ENCODE measurements at regions not wholly inside any gene's neighbourhood (a gene's known extent, or its start where the extent isn't known, plus 50 kb on each side); places are given as distances from the start of the nearest gene placed in this dataset.
"Not testable (repeated sequence)": the region's sequence is repeated elsewhere in the genome, so short reads cannot be mapped to it uniquely, and the experiment has no call there.

DNA sequence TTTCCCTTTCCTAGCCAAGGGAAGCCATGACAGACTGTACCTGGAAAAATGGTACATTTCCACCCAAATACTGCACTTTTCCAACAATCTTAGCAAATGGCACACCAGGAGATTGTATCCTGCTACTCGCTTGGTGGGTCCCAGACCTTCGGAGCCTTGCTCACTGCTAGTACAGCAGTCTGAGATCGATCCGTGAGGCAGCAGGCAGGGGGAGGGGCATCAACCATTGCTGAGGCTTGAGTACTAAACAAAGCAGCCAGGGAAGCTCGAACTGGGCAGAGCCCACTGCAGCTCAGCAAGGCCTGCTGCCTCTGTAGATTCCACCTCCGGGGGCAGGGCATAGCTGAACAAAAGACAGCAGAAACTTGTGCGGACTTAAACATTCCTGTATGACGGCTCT lies 218.8 kb downstream of the LRIG3 start:
- DNase-seq (ENCODE audit: low spot score) (no peak), FAIRE-seq (no peak)

DNA sequence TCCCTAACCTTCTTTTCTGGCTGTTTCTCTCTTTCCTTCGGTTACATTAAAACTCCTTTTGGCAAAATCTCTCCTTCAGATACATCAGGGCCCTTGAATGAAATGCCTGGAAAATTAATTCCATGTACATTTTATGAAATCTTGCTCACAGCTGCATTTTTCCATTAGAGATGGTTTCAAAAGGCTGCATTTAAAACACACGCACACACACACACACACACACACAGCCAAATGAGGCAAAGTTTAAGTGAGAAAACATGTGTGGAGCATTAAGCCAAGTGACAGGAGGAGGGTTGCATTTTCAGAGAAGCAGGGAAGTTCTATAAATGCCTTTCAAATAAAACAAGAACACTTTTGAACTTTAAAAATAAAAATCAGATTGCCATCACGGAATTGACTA lies 216.4 kb downstream of the LRIG3 start:
- FAIRE-seq = no peak

DNA sequence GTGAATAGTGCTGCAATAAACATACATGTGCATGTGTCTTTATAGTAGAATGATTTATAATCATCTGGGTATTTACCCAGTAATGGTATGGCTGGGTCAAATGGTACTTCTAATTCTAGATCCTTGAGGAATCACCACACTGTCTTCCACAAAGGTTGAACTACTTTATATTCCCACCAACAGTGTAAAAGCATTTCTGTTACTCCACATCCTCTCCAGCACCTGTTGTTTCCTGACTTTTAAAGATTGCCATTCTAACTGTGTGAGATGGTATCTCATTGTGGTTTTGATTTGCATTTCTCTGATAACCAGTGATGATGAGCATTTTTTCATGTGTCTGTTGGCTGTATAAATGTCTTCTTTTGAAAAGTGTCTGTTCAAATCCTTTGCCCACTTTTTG lies 215.5 kb downstream of the LRIG3 start:
- not testable (repeated sequence) for FAIRE-seq; DNase-seq (ENCODE audit: low spot score)

More for the DNA sequence above, 216.4 kb downstream of the LRIG3 start:
- no peak for DNase-seq (ENCODE audit: low spot score)

DNA sequence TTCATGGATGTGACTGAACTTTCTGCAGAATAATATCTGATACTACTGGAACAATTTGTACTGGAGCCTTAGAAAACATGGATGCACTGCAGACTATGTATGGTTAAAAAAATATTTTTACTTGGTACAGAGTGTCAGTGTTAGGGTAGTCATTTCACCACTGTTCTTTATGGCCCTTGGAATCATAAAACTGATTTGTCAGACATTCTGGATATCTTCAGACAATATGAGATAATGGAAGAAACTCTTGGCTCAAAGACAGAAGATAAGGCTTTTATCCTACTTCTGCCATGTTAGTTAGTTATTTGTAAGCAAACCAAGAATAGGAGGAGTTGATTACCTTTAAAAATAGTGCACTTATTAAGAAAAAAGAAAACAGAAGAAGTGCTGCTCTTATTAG lies 209.4 kb downstream of the LRIG3 start:
- FAIRE-seq (no peak), DNase-seq (ENCODE audit: low spot score) (no peak)

DNA sequence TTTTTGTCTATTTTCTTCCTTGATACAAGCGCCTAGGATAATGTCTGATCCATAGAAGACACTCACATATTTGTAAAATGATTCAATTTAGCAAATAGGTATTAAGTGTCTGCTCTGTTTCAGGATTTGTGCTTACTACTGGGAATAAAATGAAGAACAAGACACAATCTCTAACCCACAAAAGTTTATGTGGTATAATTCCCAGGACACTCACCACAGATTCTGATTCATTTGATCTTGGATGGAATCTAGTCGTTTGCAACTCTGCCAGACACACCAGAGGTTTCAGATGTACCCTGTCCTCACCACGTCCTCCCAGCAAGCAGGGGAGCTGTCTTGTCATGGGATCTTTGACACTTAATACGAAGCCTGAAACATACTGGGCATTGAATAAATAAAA lies 208.3 kb downstream of the LRIG3 start:
- FAIRE-seq (no peak), DNase-seq (ENCODE audit: low spot score) (no peak)

DNA sequence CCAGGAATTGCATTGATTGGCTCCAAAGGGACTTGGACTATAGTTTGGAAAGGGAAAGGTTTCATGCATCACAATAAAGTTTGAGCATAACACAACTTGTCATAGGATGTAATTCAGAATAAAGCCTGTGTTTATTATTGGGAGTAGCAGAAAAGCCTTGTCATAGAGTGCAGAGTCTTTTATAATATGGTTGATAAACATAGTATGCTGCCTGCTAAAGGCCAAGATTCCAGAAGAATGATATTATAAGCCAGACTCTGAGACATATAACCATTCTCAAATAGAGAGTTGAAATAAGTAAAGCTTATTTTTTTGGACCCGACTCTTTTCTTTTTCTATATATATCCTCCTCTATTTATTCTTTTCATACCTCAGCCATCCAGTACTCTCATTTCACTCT lies 207.3 kb downstream of the LRIG3 start:
- FAIRE-seq = no peak
- DNase-seq (ENCODE audit: low spot score) = no peak

DNA sequence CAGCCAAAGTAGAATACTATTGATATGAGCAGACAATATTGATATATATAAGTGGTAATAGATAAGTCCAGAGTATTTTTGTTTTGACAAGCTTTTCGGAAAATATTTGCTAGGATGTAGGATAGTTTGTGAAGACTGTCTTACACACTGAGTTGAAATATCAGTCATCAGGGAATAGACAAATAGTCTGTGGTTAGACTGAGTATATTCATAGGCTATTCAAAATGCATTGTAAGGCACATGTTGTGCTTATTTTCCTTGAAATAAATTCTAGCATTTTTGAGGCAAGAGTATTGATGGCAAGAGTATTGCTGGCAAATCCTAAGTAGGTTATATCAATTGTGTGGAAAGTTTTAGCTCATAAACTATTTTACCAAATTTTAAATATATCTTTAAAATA lies 201.1 kb downstream of the LRIG3 start:
- FAIRE-seq = no peak
- no peak for DNase-seq (ENCODE audit: low spot score)

DNA sequence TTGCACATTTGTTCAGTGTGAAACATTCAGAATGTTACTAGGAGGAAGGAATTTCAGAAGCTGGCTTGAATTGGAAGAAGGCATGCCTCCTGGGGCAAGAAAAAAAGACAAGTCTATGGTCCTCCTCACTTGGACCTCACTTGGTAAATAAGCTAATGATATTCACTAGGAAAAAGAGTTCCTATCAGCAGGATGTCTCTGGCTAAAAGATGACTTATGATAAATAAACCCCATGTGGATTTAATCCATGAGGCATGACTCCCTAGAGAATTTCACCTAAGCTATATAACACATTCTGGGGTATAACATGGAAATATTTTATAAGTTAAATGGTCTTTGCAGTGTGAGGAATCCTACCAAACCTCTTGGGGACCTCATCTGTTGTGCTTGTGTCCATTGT lies 199.9 kb downstream of the LRIG3 start:
- DNase-seq (ENCODE audit: low spot score) (no peak), FAIRE-seq (no peak)

DNA sequence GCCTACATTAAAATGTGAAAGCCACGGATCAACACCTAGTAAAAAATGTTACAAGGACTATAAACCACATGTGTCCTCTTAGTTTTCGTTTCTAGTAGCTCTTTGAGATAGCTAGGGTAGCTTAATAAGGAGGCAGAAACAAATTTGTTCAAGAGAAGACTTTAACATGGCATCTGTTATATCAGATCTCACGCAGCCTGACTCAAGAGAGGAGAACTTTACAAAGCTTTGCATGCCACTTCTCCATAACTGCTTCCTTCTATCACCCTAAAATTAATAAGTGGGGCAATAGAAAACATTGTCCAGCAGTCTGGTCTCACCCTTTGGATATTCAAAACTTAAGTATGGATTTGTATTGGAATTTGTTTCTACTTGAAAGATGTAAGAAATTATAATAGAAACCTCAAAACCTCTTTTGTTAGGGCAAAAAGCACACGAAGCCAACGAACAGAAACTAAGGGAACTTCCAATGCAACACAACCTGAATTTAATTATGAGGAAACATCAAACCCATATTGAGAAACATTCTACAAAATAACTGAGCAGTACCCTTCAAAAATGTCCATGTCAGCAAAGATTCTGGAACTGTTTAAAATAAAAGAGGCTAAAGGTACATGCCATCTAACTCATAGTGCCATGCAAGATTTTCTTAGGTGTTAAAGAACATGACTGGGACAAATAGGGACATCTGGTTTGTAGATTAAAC lies 194.8 kb downstream of the LRIG3 start:
- DNase-seq (ENCODE audit: low spot score) (no peak), FAIRE-seq (no peak)

DNA sequence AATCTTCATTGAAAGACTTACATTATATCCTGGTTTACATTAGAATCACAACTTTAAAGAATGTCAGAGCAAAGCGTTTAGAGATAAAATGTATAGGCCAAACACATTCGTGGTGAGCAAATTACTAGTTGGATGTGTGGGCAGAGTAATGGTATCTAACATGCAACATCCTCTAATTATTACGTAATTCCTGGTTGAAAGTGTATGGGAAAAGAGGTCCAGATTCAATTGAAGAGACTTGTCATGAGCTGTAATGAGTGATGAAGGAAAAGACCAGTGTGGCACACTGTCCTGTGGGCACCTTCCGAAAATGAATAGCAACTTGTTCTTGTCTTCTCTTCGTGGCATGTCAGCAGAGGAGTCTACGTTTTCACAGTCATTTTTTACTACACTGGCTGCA lies 192.8 kb downstream of the LRIG3 start:
- DNase-seq (ENCODE audit: low spot score) (no peak), FAIRE-seq (no peak)

DNA sequence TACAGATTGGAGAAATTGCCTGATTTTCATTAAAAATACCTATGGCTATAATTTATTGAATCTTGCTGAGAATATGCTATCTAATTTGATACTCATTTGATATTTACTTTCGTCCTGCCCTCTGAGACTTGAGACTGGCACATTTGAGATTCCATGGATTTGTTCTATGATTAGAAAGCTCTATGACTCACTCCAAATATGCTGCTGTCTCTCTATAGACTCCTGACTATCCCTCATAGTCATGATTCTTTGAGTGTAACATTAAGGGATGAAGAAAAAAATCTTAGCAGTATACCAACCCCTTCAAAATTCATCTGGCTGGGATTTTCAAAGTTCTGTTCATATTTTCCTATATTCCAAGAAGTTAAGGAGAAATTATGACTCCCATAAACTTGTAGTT lies 191.9 kb downstream of the LRIG3 start:
- DNase-seq (ENCODE audit: low spot score) (no peak), FAIRE-seq (no peak)

DNA sequence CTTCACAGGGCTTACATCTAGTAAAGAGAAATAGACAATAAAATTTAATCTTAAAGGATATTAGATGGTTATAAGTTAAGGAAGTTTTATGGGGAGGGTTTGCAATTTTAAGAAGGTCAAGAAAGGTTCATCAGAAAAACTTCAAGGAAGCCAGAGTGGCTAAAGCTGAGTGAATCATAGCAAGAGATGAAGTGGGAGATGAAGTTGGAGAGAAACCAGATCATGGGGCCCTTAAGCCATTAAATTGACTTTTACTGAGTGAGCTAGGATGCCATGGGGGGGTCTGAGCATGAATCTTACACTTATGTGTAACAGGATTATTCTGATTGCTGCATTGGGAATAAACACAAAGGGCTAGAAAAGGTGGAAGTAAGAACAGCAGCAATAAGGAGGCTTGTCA lies 189.2 kb downstream of the LRIG3 start:
- FAIRE-seq = no peak

DNA sequence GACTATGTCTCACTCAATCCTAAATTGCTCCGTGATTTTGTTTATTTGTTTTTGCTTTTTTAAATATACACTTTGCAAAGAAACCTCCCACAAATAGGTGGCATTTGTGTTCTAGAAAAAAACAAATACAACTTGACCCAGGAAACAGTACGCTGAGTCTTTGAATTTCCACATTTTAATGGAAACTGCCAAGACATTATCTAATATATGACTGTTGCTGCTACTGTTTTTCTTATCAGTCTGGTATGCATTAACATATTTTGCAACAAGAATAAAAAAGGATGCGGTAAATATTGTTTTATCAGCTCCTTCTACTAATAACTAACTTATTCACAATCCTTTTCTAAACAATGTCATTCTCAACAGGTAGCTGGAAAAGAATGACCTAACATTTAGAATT lies 187.4 kb downstream of the LRIG3 start:
- DNase-seq (ENCODE audit: low spot score) (no peak), FAIRE-seq (no peak)

More for the DNA sequence above, 189.2 kb downstream of the LRIG3 start:
- DNase-seq (ENCODE audit: low spot score) = no peak

DNA sequence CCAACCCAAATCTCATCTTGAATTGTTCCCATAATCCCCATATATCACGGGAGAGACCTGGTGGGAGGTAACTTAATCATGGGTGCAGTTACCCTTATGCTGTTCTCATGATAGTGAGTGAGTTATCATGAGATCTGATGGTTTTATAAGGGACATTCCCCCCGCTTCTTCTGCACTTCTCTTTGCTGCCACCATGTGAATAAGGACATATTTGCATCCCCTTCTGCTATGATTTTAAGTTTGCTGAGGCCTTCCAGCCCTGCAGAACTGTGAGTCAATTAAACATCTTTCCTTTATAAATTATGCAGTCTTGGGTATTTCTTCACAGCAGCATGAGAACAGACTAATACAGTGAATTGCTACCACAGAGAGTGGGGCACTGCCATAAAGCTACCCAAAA lies 179.1 kb downstream of the LRIG3 start:
- DNase-seq (ENCODE audit: low spot score) = no peak
- FAIRE-seq = peak; percentile 27

DNA sequence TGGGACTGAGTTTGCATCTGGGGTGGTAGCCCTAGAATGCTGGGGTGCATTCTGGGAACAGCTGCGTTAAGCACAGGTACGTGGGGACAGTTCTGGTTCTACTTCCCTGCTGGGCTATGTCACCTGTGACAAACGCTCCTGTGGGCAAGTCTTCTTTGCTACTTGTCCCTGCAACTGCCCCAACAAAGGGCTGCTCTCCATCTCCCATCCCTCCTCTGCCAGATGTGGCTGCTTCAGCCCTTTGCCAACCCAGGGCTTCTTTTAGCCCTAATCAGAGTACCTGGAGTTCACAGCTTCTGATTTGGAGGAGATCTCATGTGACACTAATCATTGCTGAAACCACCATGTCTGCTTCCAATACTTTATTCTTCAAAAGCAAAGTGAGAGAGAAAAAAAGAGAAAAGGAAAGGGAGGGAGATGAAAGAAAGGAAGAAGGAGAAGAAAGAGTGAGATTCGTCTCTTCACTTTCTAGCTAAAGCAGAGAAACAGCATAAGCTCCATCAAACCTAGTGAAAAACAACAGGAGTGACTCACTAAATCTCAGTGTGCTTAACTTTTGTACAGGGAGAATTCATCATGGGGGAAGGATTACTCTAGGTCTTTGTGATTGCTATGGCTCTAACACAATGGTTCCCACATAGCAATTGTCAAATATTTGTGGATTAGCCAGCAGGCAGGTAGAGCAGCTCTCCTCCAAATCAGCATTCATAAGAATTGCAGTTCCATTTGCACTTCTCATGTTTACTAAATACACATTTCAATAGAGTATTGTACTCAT lies 174.8 kb downstream of the LRIG3 start:
- no peak for DNase-seq (ENCODE audit: low spot score)
- no peak for FAIRE-seq

DNA sequence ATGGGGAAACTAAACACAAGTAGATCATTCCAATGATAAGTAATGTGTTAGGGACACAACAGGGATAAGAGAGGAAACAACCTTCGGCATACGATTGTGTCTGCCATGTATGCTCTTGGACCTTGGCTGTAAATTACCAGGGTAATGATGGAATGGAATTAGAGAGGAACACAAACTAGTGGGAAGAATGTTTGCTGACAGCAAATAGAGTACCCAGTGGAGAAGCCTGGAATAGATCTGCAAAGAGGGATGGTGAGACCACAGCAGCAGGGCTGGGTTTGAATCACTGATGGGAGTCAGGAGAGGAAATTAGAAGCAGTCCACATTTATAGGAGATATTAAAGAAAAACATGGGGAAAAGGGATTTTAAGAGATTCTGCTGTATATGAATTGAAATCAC lies 172.8 kb downstream of the LRIG3 start:
- no peak for DNase-seq (ENCODE audit: low spot score)
- FAIRE-seq = no peak

DNA sequence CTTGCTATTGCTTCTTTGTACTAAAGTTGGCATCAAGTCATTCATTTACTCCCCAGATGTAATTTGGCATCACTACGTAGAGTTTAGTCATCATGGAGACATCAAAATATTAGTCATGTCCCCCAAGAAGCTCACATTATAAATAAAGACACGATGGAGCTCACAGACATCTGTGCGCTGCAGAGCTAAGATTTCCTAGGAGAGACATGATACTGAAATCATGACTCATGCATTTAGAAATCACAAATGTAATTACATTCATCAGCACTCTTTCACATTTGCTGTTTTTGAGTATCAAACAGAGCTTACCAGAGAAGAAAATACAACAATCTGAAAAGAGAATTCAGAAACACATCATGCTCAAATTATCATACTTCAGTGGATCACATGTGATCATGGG lies 169.8 kb downstream of the LRIG3 start:
- FAIRE-seq (no peak), DNase-seq (ENCODE audit: low spot score) (peak; percentile 30)

DNA sequence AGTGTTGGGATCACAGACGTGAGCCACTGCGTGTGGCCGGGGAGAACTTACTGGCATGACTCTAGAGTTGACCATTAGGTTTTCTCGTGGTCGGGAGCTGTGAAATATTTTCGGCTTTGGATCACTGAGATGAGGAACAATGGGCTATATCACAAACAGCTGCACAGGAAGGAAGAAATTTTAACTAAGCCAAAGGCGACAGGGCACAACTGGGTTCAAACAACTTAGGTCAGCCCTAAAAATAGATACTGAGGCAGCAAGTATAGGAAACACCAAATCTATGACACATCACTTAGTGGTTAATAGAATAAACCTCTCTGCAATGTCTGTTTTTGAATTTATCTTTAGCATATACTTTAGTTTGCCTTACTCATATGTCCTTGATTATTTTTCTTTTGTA lies 162.9 kb downstream of the LRIG3 start:
- peak; percentile 50 for DNase-seq (ENCODE audit: low spot score)
- no peak for FAIRE-seq

DNA sequence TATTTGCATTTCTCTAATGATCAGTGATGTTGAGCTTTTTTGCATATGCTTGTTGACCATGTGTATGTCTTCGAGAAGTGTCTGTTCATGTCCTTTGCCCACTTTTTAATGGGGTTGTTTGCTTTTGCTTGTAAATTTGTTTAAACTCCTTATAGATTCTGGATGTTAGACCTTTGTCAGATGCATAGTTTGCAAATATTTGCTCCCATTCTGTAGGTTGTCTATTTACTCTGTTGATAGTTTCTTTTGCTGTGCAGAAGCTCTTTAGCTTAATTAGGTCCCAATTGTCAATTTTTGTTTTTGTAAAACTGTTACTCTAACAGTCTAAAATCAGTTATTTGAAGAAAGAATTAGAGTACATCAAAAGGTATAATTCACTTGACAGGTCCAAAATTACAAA lies 160.6 kb downstream of the LRIG3 start:
- not testable (repeated sequence) for FAIRE-seq; DNase-seq (ENCODE audit: low spot score)

DNA sequence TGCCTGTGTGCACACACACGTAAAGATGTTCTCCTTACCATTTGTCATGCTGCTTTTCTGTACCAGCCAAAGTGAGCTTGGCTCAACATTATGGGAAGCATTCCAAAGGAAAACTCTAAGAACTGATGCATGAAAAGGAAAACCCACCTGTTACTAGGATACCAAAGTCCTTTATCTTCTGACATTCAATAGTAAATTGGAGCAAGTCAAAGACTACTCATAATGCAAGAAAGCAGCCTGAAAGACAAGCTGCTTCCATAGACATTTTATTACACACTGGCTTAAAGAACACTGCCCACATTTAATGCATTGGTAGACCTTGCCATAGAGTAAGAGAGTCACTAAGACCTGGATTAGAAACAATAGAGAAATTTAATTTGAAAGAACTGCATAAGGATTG lies 159.0 kb downstream of the LRIG3 start:
- no peak for FAIRE-seq
- DNase-seq (ENCODE audit: low spot score) = no peak

DNA sequence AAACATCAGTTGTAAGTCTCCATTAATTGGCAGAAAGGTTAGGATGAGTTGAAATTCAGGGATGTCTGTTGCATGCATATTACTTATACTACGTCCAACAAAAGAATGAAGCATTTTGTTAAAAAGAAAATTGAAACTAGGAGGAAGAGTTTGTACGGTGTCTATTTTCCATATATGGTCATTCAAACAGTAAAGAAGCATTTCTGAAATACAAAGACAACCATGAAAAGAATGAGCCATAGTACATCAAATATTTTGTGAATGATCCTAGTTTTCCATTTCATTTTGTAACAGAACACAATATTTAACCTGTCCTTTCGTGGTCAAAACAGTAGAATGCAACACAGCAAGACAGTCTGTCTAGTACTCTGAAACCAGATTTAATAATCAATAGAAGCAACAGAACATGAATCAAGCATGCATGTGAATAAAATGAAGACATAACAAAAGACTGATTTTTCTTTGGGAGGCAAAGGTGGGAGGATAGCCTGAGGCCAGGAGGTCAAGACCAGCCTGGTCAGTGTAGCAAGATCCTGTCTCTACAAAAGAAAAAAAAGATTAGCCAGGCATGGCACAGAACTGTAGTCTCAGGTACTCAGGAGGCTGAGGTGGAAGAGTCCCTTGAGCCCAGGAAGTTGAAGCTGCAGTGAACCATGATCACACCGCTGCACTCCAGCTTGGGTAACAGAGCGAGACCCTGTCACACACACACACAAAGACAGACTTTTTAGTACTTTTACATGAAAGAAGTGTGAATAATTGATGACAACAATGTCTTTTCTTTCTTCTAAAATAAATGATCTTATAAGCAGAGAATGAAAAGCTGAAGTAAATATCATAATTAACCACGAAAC lies 156.0 kb downstream of the LRIG3 start:
- DNase-seq (ENCODE audit: low spot score) (no peak), FAIRE-seq (no peak)

DNA sequence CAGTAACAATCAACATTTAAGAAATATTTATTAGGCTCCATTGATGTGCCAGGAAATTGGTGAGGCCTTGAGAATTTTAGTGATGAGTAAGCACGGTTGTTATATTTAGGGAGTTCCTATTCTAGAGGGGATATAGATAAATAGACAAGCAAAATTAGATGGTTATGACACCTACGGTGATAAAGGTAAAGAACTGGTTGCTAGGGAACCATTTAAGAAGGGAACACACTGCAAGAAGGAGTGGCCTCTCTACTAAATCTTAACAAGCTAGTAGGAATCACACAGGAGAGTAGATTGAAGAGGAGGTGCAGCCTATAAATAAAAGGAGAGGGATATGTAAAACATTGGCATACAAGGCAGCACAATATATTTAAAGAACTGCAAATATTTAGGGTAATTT lies 155.2 kb downstream of the LRIG3 start:
- DNase-seq (ENCODE audit: low spot score) (no peak), FAIRE-seq (no peak)
